PC-9 (cell line): ENCODE measurements at regions not wholly inside any gene's neighbourhood (a gene's known extent, or its start where the extent isn't known, plus 50 kb on each side); places are given as distances from the start of the nearest gene placed in this dataset.

ENCODE experiments used
- EZH2 ChIP-seq: fragments of 200-600 bp; sonication (generic); IDR thresholded peaks from 2 replicates; pipeline ENCODE4 v1.8.0; 2017; ENCODE audit warnings: antibody characterized with exemption, low read depth
- TF ChIP-seq, protein P1 (sequence below): fragments of 200-600 bp; sonication (generic); conservative IDR thresholded peaks from 2 replicates; pipeline ENCODE4 v1.6.1; 2017; ENCODE audit warnings: mixed run types, antibody characterized with exemption, mild to moderate bottlenecking, moderate library complexity

GRCh38 chr14:98742001-98742400 lies 530.0 kb downstream of the BCL11B start:
- TF ChIP-seq, protein P1, sequence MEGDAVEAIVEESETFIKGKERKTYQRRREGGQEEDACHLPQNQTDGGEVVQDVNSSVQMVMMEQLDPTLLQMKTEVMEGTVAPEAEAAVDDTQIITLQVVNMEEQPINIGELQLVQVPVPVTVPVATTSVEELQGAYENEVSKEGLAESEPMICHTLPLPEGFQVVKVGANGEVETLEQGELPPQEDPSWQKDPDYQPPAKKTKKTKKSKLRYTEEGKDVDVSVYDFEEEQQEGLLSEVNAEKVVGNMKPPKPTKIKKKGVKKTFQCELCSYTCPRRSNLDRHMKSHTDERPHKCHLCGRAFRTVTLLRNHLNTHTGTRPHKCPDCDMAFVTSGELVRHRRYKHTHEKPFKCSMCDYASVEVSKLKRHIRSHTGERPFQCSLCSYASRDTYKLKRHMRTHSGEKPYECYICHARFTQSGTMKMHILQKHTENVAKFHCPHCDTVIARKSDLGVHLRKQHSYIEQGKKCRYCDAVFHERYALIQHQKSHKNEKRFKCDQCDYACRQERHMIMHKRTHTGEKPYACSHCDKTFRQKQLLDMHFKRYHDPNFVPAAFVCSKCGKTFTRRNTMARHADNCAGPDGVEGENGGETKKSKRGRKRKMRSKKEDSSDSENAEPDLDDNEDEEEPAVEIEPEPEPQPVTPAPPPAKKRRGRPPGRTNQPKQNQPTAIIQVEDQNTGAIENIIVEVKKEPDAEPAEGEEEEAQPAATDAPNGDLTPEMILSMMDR = no peak
- no peak for TF ChIP-seq EZH2
